CD4-positive, alpha-beta memory T cell (primary cell): ENCODE measurements at regions not wholly inside any gene's neighbourhood (a gene's known extent, or its start where the extent isn't known, plus 50 kb on each side); places are given as distances from the start of the nearest gene placed in this dataset.
"Not testable (repeated sequence)": the region's sequence is repeated elsewhere in the genome, so short reads cannot be mapped to it uniquely, and the experiment has no call there.

Source experiments
- CTCF ChIA-PET: fragments of 350-600 bp; sonication (Branson Sonifier 250); formaldehyde crosslinking; loops from one replicate; lab custom pipeline; 2021; ENCODE audit warnings: inconsistent platforms; ENCODE audit not compliant: partially characterized antibody; lab: Charles Lee
- POLR2A ChIA-PET: fragments of 350-600 bp; sonication (Branson Sonifier 250); formaldehyde crosslinking; loops from one replicate; lab custom pipeline; 2021; ENCODE audit not compliant: partially characterized antibody; lab: Charles Lee
- DNase-seq, 5 donors: peaks; one replicate each; pipeline versions ENCODE4 v3.0.0 to v3.0.0-alpha.2; 2020 to 2022; ENCODE audit warnings: mixed read lengths in 1 of 5
- H3K27ac ChIP-seq: one replicate; pipeline ENCODE4 v1.7.0; 2013; ENCODE audit warnings: low read depth, low read length
- H3K27me3 ChIP-seq: 2 replicates; pipeline ENCODE4 v1.7.0; 2013; ENCODE audit warnings: mild to moderate bottlenecking, low read length, moderate library complexity; ENCODE audit not compliant: insufficient read depth
- H3K36me3 ChIP-seq: 2 replicates; pipeline ENCODE4 v1.7.0; 2013; ENCODE audit warnings: mild to moderate bottlenecking, low read length, moderate library complexity; ENCODE audit not compliant: insufficient read depth
- H3K4me1 ChIP-seq: 2 replicates; pipeline ENCODE4 v1.7.0; 2013; ENCODE audit warnings: mild to moderate bottlenecking, low read length, moderate library complexity; ENCODE audit not compliant: insufficient read depth
- H3K4me3 ChIP-seq, 2 donors: one replicate each; pipeline ENCODE4 v1.7.0; 2013; ENCODE audit warnings: low read length in 2 of 2, mild to moderate bottlenecking in 1 of 2
- H3K9me3 ChIP-seq, 2 donors: one replicate each; pipeline ENCODE4 v1.7.0; 2013; ENCODE audit warnings: low read length in 2 of 2, control low read depth in 1 of 2; ENCODE audit not compliant: control insufficient read depth in 1 of 2
- H3K27ac Mint-ChIP-seq, 7 donors: one replicate each; pipeline ENCODE4 v1.8.0; 2020 to 2021; ENCODE audit warnings: mixed read lengths in 7 of 7, mild to moderate bottlenecking in 6 of 7, inconsistent platforms in 3 of 7, moderate library complexity in 3 of 7
- H3K27me3 Mint-ChIP-seq, 2 donors: one replicate each; pipeline ENCODE4 v1.8.0; 2020 to 2021; ENCODE audit warnings: mixed read lengths in 2 of 2
- H3K36me3 Mint-ChIP-seq, 2 donors: one replicate each; pipeline ENCODE4 v1.8.0; 2020 to 2021; ENCODE audit warnings: mixed read lengths in 2 of 2, inconsistent platforms in 1 of 2, mild to moderate bottlenecking in 1 of 2
- H3K4me1 Mint-ChIP-seq, 4 donors: one replicate each; pipeline ENCODE4 v1.8.0; 2020 to 2021; ENCODE audit warnings: mixed read lengths in 4 of 4, mild to moderate bottlenecking in 1 of 4
- H3K4me3 Mint-ChIP-seq, 8 donors: one replicate each; pipeline ENCODE4 v1.8.0; 2020 to 2021; ENCODE audit warnings: mixed read lengths in 8 of 8, mild to moderate bottlenecking in 7 of 8, moderate library complexity in 6 of 8, inconsistent platforms in 3 of 8
- H3K9me3 Mint-ChIP-seq, 8 donors: one replicate each; pipeline ENCODE4 v1.8.0; 2020 to 2021; ENCODE audit warnings: mixed read lengths in 8 of 8, mild to moderate bottlenecking in 5 of 8, inconsistent platforms in 3 of 8, moderate library complexity in 1 of 8
- intact Hi-C: fragments of 100-400 bp; cut with micrococcal nuclease; formaldehyde crosslinking; loops from one replicate; pipeline ENCODE4 v1.15.1; 2023

DNA sequence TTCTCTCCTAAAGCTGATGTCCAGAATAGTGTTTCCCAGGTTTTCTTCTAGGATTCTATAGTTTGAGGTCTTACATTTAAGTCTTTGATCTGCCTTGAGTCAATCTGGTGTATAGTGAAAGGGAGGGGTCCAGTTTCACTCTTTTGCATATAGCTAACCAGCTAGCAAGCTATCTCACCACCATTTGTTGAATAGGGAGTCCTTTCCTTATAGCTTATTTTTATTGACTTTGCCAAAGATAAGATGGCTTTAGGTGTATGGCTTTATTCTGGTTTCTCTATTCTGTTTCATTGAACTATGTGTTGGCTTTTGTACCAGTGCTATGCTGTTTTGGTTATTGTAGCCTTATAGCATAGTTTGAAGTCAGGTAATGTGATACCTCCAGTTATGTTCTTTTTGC, 1386.1 kb downstream of the SLITRK5 start:
- Histone ChIP-seq H3K9me3 (no peaks in the 10 kb centered on the region), H3K27ac (no peak overlapping the region), H3K36me3 (no peaks in the 10 kb centered on the region), H3K27me3 (no peaks in the 10 kb centered on the region), H3K4me1 (no peaks in the 10 kb centered on the region), H3K4me3 (no peak overlapping the region)
- H3K36me3 Mint-ChIP-seq, result no peaks in the 10 kb centered on the region
- CTCF ChIA-PET, result no interaction called here
- H3K4me3 Mint-ChIP-seq, result no peak overlapping the region
- H3K4me1 Mint-ChIP-seq, result no peaks in the 10 kb centered on the region
- intact Hi-C loops, result no loop called here
- no peak for DNase-seq
- H3K9me3 Mint-ChIP-seq, result peaks cover 0 to 26% (median 11%) of the 10 kb centered on the region in 8 donors
- no peaks in the 10 kb centered on the region for H3K27me3 Mint-ChIP-seq
- POLR2A ChIA-PET, result no interaction called here
- H3K27ac Mint-ChIP-seq, result no peak overlapping the region

- H3K36me3 ChIP-seq, result no peaks in the 10 kb centered on the region
- no peaks in the 10 kb centered on the region for H3K27me3 ChIP-seq
- intact Hi-C loops, result no loop called here
- H3K9me3 ChIP-seq, result no peaks in the 10 kb centered on the region
- ChIA-PET POLR2A (no interaction called here), CTCF (no interaction called here)
- H3K27ac Mint-ChIP-seq, result no peak overlapping the region
- no peaks in the 10 kb centered on the region for H3K4me1 Mint-ChIP-seq
- no peak overlapping the region for H3K4me3 Mint-ChIP-seq
- H3K4me3 ChIP-seq, result no peak overlapping the region
- no peak overlapping the region for H3K27ac ChIP-seq
- no peaks in the 10 kb centered on the region for H3K27me3 Mint-ChIP-seq
- no peaks in the 10 kb centered on the region for H3K36me3 Mint-ChIP-seq
- H3K9me3 Mint-ChIP-seq, result peaks cover 0 to 26% (median 9%) of the 10 kb centered on the region in 8 donors
- DNase-seq, result no peak
- no peaks in the 10 kb centered on the region for H3K4me1 ChIP-seq
These were observed 1386.7 kb downstream of the SLITRK5 start for GRCh38 chr13:89057862-89058261.

DNA sequence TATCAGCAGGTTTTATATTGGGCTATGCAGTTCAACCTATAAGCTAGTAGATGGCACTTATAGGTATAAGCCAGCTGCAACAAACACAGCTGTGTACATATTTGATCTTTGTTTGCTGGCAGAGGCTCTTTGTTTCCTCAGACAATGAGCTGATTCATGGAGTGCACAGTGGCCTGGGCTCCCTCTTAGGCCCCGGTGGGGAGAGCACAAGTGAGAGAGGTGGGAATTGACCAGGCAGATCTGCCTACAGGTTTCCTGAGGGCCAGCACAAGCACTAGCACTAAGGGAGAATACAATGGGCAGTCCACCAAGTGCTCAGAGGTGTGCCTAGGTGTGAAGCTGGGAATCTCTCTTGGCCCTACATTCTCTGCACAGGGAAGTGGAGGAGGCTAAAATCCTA, 1390.7 kb downstream of the SLITRK5 start:
- H3K4me1 Mint-ChIP-seq, result no peaks in the 10 kb centered on the region
- ChIA-PET CTCF (no interaction called here), POLR2A (no interaction called here)
- no peak overlapping the region for H3K27ac Mint-ChIP-seq
- no peaks in the 10 kb centered on the region for H3K27me3 Mint-ChIP-seq
- Histone ChIP-seq H3K4me1 (no peaks in the 10 kb centered on the region), H3K27ac (no peak overlapping the region), H3K27me3 (no peaks in the 10 kb centered on the region), H3K36me3 (no peaks in the 10 kb centered on the region), H3K9me3 (no peaks in the 10 kb centered on the region), H3K4me3 (no peak overlapping the region)
- no peak overlapping the region for H3K4me3 Mint-ChIP-seq
- DNase-seq, result no peak
- no peaks in the 10 kb centered on the region for H3K36me3 Mint-ChIP-seq
- intact Hi-C loops, result no loop called here
- peaks cover 0 to 18% (median 11%) of the 10 kb centered on the region in 8 donors for H3K9me3 Mint-ChIP-seq

DNA sequence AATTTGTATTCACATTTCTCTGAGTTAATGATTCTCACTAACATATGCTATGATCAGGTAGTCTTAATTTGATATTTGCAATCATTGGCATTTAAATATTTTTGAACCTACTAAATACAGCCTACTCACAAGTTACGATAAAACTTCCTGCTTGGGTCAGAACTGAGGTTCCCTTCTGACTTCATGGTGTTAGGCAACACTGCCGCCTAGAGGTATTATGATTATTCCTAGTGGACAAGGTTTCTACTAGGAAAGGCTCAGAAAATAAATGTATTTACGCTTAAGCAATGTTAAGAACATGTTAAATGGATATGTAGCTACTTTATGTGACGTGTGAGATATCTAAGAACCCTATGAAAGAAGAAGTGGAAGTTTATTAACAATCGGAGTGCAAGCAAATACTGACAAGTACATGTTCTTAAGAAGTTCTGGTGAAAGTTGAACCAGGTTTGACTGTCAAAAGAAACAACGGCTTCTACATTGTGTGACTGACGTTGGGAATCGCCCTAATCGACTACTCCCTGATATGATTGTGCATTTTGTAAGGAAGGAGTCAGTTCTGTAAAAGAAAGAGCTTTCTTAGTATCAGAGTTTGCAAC, 1395.8 kb downstream of the SLITRK5 start:
- H3K36me3 Mint-ChIP-seq, result no peaks in the 10 kb centered on the region
- H3K36me3 ChIP-seq, result no peaks in the 10 kb centered on the region
- no peak overlapping the region for H3K27ac ChIP-seq
- H3K4me3 ChIP-seq, result no peak overlapping the region
- H3K27me3 ChIP-seq, result no peaks in the 10 kb centered on the region
- no peak overlapping the region for H3K27ac Mint-ChIP-seq
- no peak overlapping the region for H3K4me3 Mint-ChIP-seq
- H3K4me1 ChIP-seq, result no peaks in the 10 kb centered on the region
- H3K4me1 Mint-ChIP-seq, result no peaks in the 10 kb centered on the region
- POLR2A ChIA-PET, result no interaction called here
- peaks cover 0 to 13% (median 2%) of the 10 kb centered on the region in 8 donors for H3K9me3 Mint-ChIP-seq
- CTCF ChIA-PET, result no interaction called here
- no peaks in the 10 kb centered on the region for H3K27me3 Mint-ChIP-seq
- intact Hi-C loops, result no loop called here
- no peaks in the 10 kb centered on the region for H3K9me3 ChIP-seq
- DNase-seq, result peak in 1 of 5 donors; percentile 34

DNA sequence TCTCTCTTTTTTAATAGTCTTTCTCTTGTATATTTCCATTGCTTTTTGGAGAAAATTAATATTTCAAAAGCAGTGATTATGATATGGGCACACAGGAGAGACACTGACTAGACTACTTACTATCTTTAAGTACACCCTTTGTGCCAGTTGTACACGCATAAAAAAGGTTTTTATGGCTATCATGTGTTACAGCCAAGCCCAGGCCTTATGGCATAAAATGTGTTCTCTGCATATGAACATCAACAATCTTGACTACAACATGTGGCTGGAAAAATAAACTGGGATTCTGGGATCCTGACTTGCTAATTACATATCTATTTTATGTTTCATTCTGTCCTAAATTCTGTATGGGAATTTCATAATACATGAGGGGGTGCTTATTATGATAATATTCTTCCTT, 1401.8 kb downstream of the SLITRK5 start:
- no peak overlapping the region for H3K4me3 Mint-ChIP-seq
- peaks cover 0 to 19% (median 10%) of the 10 kb centered on the region in 8 donors for H3K9me3 Mint-ChIP-seq
- POLR2A ChIA-PET, result no interaction called here
- Histone ChIP-seq H3K4me3 (no peak overlapping the region), H3K4me1 (no peaks in the 10 kb centered on the region), H3K27me3 (no peaks in the 10 kb centered on the region), H3K36me3 (no peaks in the 10 kb centered on the region), H3K9me3 (no peaks in the 10 kb centered on the region), H3K27ac (no peak overlapping the region)
- intact Hi-C loops, result no loop called here
- no peaks in the 10 kb centered on the region for H3K36me3 Mint-ChIP-seq
- no peak overlapping the region for H3K27ac Mint-ChIP-seq
- DNase-seq, result no peak
- no peaks in the 10 kb centered on the region for H3K27me3 Mint-ChIP-seq
- no peaks in the 10 kb centered on the region for H3K4me1 Mint-ChIP-seq
- CTCF ChIA-PET, result no interaction called here

DNA sequence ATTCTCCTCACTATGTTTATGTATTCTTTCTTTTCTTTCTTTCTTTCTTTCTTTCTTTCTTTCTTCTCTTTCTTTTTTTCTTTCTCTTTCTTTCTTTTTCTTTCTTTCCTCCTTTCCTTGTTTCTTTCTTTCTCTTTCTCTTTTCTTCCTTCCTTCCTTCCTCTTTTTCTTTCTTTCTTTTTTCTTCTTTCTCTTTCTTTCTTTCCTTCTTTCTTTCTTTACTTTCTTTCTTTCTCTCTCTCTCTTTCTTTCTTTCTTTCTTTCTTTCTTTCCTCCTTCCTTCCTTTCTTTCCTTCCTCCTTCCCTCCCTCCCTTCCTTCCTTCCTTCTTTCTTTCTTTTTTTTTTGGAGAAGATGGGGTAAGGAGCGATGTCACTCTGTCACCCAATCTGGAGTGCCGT, 1405.5 kb downstream of the SLITRK5 start:
- Mint-ChIP-seq H3K9me3 (peaks cover 0 to 17% (median 8%) of the 10 kb centered on the region in 8 donors), H3K4me1 (no peaks in the 10 kb centered on the region), H3K27ac (no peak overlapping the region), H3K4me3 (peak overlapping the region in 1 of 8 donors; percentile 74), H3K27me3 (no peaks in the 10 kb centered on the region), H3K36me3 (no peaks in the 10 kb centered on the region)
- H3K4me1 ChIP-seq, result no peaks in the 10 kb centered on the region
- no peak overlapping the region for H3K27ac ChIP-seq
- no peaks in the 10 kb centered on the region for H3K27me3 ChIP-seq
- POLR2A ChIA-PET, result no interaction called here
- H3K9me3 ChIP-seq, result no peaks in the 10 kb centered on the region
- no peaks in the 10 kb centered on the region for H3K36me3 ChIP-seq
- intact Hi-C loops, result no loop called here
- no peak overlapping the region for H3K4me3 ChIP-seq
- CTCF ChIA-PET, result no interaction called here
- no peak for DNase-seq

- Histone ChIP-seq H3K4me1 (no peaks in the 10 kb centered on the region), H3K36me3 (no peaks in the 10 kb centered on the region), H3K9me3 (no peaks in the 10 kb centered on the region), H3K4me3 (no peak overlapping the region), H3K27ac (no peak overlapping the region), H3K27me3 (no peaks in the 10 kb centered on the region)
- ChIA-PET POLR2A (no interaction called here), CTCF (no interaction called here)
- no peak for DNase-seq
- no peak overlapping the region for H3K4me3 Mint-ChIP-seq
- no peaks in the 10 kb centered on the region for H3K27me3 Mint-ChIP-seq
- no peak overlapping the region for H3K27ac Mint-ChIP-seq
- peaks cover 0 to 19% (median 11%) of the 10 kb centered on the region in 8 donors for H3K9me3 Mint-ChIP-seq
- H3K36me3 Mint-ChIP-seq, result no peaks in the 10 kb centered on the region
- intact Hi-C loops, result no loop called here
- no peaks in the 10 kb centered on the region for H3K4me1 Mint-ChIP-seq
These were observed 1411.5 kb downstream of the SLITRK5 start for GRCh38 chr13:89082623-89083022.

GRCh38 chr13:89088107-89088506, 1416.9 kb downstream of the SLITRK5 start:
- CTCF ChIA-PET, H3K36me3 ChIP-seq, H3K9me3 ChIP-seq, H3K27ac ChIP-seq, DNase-seq, H3K27me3 ChIP-seq, H3K4me3 Mint-ChIP-seq, H3K4me1 Mint-ChIP-seq, H3K27ac Mint-ChIP-seq, H3K27me3 Mint-ChIP-seq, H3K36me3 Mint-ChIP-seq, H3K4me1 ChIP-seq, POLR2A ChIA-PET, H3K4me3 ChIP-seq, intact Hi-C loops: not testable (repeated sequence)
- peaks cover 0 to 15% (median 8%) of the 10 kb centered on the region in 8 donors for H3K9me3 Mint-ChIP-seq
